Testis (tissue), 2 donors: ENCODE measurements at regions not wholly inside any gene's neighbourhood (a gene's known extent, or its start where the extent isn't known, plus 50 kb on each side); places are given as distances from the start of the nearest gene placed in this dataset.

Experiments used
- DNase-seq: peaks from one replicate; pipeline ENCODE4 v3.0.0-alpha.2; 2019
- H3K27ac ChIP-seq, 2 donors: fragments of 200-600 bp; sonication (generic); one replicate each; pipeline ENCODE4 v1.5.1; 2019
- H3K27me3 ChIP-seq: fragments of 200-600 bp; sonication (generic); one replicate; pipeline ENCODE4 v1.5.1; 2019
- H3K36me3 ChIP-seq: fragments of 200-600 bp; sonication (generic); one replicate; pipeline ENCODE4 v1.5.1; 2017; ENCODE audit warnings: low read depth; ENCODE audit errors: missing control alignments
- H3K4me1 ChIP-seq: fragments of 200-600 bp; sonication (generic); one replicate; pipeline ENCODE4 v1.5.1; 2019
- H3K4me3 ChIP-seq, 2 donors: fragments of 200-600 bp; sonication (generic); one replicate each; pipeline ENCODE4 v1.5.1; 2017 to 2019
- H3K9me3 ChIP-seq: fragments of 200-600 bp; sonication (generic); one replicate; pipeline ENCODE4 v1.5.1; 2017
- CTCF ChIP-seq, 3 experiments: fragments of 450-650 bp in 2 of 3; fragments of 200-600 bp in 1 of 3; sonication (generic) in 1 of 3; IDR thresholded peaks; one replicate each; pipeline ENCODE4 v1.5.1; 2016 to 2019; ENCODE audit warnings: antibody characterized with exemption in 3 of 3, mild to moderate bottlenecking in 2 of 3, moderate library complexity in 1 of 3
- POLR2A ChIP-seq: fragments of 450-650 bp; IDR thresholded peaks from one replicate; pipeline ENCODE4 v1.6.1; 2017; ENCODE audit warnings: antibody characterized with exemption, mild to moderate bottlenecking, moderate library complexity
- WGBS, 2 donors: methylation state at CpG; one replicate each; pipeline ENCODE4 v1.1.5; 2018; 5-methylcytosine and 5-hydroxymethylcytosine counted together
- intact Hi-C: fragments of 100-400 bp; cut with DNase I; formaldehyde crosslinking; loops from one replicate; pipeline ENCODE4 v1.15.1; 2023; ENCODE audit warnings: low total_unique reads

- TF ChIP-seq POLR2A (no peak), CTCF (IDR thresholded peaks at IDR 0.05) (no peak)
- Histone ChIP-seq H3K27me3 (no peaks in the 10 kb centered on the region), H3K4me1 (no peaks in the 10 kb centered on the region), H3K9me3 (no peaks in the 10 kb centered on the region), H3K27ac (no peak overlapping the region), H3K4me3 (no peak overlapping the region), H3K36me3 (no peaks in the 10 kb centered on the region)
- DNase-seq, result no peak
- 86 to 89% methylated on average over 4 of the region's 4 CpGs for WGBS, 2 donors
- intact Hi-C loops, result no loop called here
These were observed 87.9 kb upstream of the NKX2-2 start for GRCh38 chr20:21601799-21602198.

- no peak for DNase-seq
- intact Hi-C loops, result no loop called here
- no peak overlapping the region for H3K4me3 ChIP-seq
- no peak for TF ChIP-seq CTCF (IDR thresholded peaks at IDR 0.05)
- no peak for TF ChIP-seq POLR2A
- H3K27ac ChIP-seq, result no peak overlapping the region
- H3K4me1 ChIP-seq, result no peaks in the 10 kb centered on the region
- WGBS, 2 donors, result 83 to 90% methylated on average over 4 of the region's 4 CpGs
- H3K36me3 ChIP-seq, result no peaks in the 10 kb centered on the region
- no peaks in the 10 kb centered on the region for H3K9me3 ChIP-seq
- H3K27me3 ChIP-seq, result no peaks in the 10 kb centered on the region
These were observed 72.8 kb upstream of the NKX2-2 start for GRCh38 chr20:21586682-21587081.

GRCh38 chr20:21583486-21584168, 69.8 kb upstream of the NKX2-2 start:
- no peak overlapping the region for H3K4me3 ChIP-seq
- H3K27me3 ChIP-seq, result no peaks in the 10 kb centered on the region
- no peaks in the 10 kb centered on the region for H3K36me3 ChIP-seq
- no peak overlapping the region for H3K27ac ChIP-seq
- no peak for DNase-seq
- intact Hi-C loops, result no loop called here
- H3K9me3 ChIP-seq, result no peaks in the 10 kb centered on the region
- H3K4me1 ChIP-seq, result no peaks in the 10 kb centered on the region
- TF ChIP-seq POLR2A, result no peak
- TF ChIP-seq CTCF (IDR thresholded peaks at IDR 0.05), result no peak
- 79 to 86% methylated on average over 10 of the region's 10 CpGs for WGBS, 2 donors

- WGBS, 2 donors, result 84% methylated on average over 4 of the region's 4 CpGs
- H3K27ac ChIP-seq, result no peak overlapping the region
- TF ChIP-seq POLR2A (no peak), CTCF (IDR thresholded peaks at IDR 0.05) (no peak)
- intact Hi-C loops, result no loop called here
- no peaks in the 10 kb centered on the region for H3K9me3 ChIP-seq
- no peaks in the 10 kb centered on the region for H3K4me1 ChIP-seq
- no peak for DNase-seq
- no peak overlapping the region for H3K4me3 ChIP-seq
- no peaks in the 10 kb centered on the region for H3K27me3 ChIP-seq
- no peaks in the 10 kb centered on the region for H3K36me3 ChIP-seq
These were observed 63.7 kb upstream of the NKX2-2 start for GRCh38 chr20:21577551-21577950.
